Transverse colon (tissue), 4 donors: ENCODE measurements at regions not wholly inside any gene's neighbourhood (a gene's known extent, or its start where the extent isn't known, plus 50 kb on each side); places are given as distances from the start of the nearest gene placed in this dataset.

Experiments used
- DNase-seq: peaks from one replicate; pipeline ENCODE4 v3.0.0-alpha.2; 2019
- H3K27ac ChIP-seq, 4 donors: fragments of 200-600 bp; sonication (generic); 2 replicates each; pipeline ENCODE4 v1.5.1; 2016 to 2018; ENCODE audit warnings: inconsistent platforms in 4 of 4
- H3K27me3 ChIP-seq: fragments of 200-600 bp; sonication (generic); 2 replicates; pipeline ENCODE4 v1.5.1; 2017; ENCODE audit warnings: inconsistent platforms
- H3K36me3 ChIP-seq, 4 donors: fragments of 200-600 bp; sonication (generic); 2 replicates each; pipeline ENCODE4 v1.5.1; 2017 to 2019; ENCODE audit warnings: inconsistent platforms in 4 of 4
- H3K4me1 ChIP-seq, 4 donors: fragments of 200-600 bp; sonication (generic); 2 replicates each; pipeline ENCODE4 v1.5.1; 2017 to 2020; ENCODE audit warnings: inconsistent platforms in 4 of 4
- H3K4me3 ChIP-seq, 4 donors: fragments of 200-600 bp; sonication (generic); 1 replicate in 1 of 4; 2 replicates in 3 of 4; pipeline versions ENCODE4 v1.5.1 to v1.6.1; 2017 to 2019; ENCODE audit warnings: inconsistent platforms in 4 of 4
- H3K9me3 ChIP-seq, 2 donors: fragments of 200-600 bp; sonication (generic); 2 replicates each; pipeline ENCODE4 v1.5.1; 2017 to 2019; ENCODE audit warnings: inconsistent platforms in 2 of 2
- CTCF ChIP-seq, 5 experiments: fragments of 200-600 bp in 3 of 5; fragments of 450-650 bp in 2 of 5; sonication (generic) in 3 of 5; IDR thresholded peaks; 1 replicate in 2 of 5; 2 replicates in 3 of 5; pipeline ENCODE4 v1.5.1; 2016 to 2017; ENCODE audit warnings: antibody characterized with exemption in 5 of 5, inconsistent platforms in 3 of 5, mild to moderate bottlenecking in 2 of 5, moderate library complexity in 1 of 5
- EP300 ChIP-seq: sonication (generic); formaldehyde crosslinking; IDR thresholded peaks from one replicate; pipeline ENCODE4 v1.6.1; 2017; ENCODE audit warnings: antibody characterized with exemption, low read depth
- POLR2A ChIP-seq: fragments of 450-650 bp; IDR thresholded peaks from one replicate; pipeline ENCODE4 v1.6.1; 2016; ENCODE audit warnings: antibody characterized with exemption, mild to moderate bottlenecking, moderate library complexity
- POLR2AphosphoS5 ChIP-seq, 3 donors: sonication (generic); formaldehyde crosslinking; IDR thresholded peaks; one replicate each; pipeline ENCODE4 v1.6.1; 2016; ENCODE audit warnings: antibody characterized with exemption in 3 of 3
- WGBS, 2 donors: methylation state at CpG; one replicate each; pipeline ENCODE4 v1.1.5; 2018; ENCODE audit warnings: low coverage in 1 of 2; 5-methylcytosine and 5-hydroxymethylcytosine counted together
- in situ Hi-C, 4 donors: fragments of 200-750 bp; cut with MboI; loops; one replicate each; pipeline versions ENCODE4 v1.15.0 to v1.15.1; 2017; ENCODE audit warnings: low sequenced_read_pairs in 3 of 4, low pct_ligation_motif_present in 1 of 4, low pct_unique_long_range_greater_than_20kb in 1 of 4
- intact Hi-C: fragments of 100-400 bp; cut with DNase I; formaldehyde crosslinking; loops from one replicate; pipeline ENCODE4 v1.15.1; 2023; ENCODE audit warnings: low total_unique reads
- small RNA-seq, 4 donors: library from RNA; depleted of rRNA; stranded (forward); fragments of <200 nt; gene quantifications; one replicate each; pipeline ENCODE3, GENCODE V24; 2016

GRCh38 chr5:156271569-156271968 lies 55.4 kb upstream of the SGCD start:
- intact Hi-C loops: no loop called here
- H3K27ac ChIP-seq: no peak overlapping the region
- TF ChIP-seq POLR2A (no peak), POLR2AphosphoS5 (IDR thresholded peaks at IDR 0.05) (no peak), CTCF (IDR thresholded peaks at IDR 0.05) (no peak), EP300 (no peak)
- no peaks in the 10 kb centered on the region for H3K9me3 ChIP-seq
- no peaks in the 10 kb centered on the region for H3K4me1 ChIP-seq
- no peaks in the 10 kb centered on the region for H3K36me3 ChIP-seq
- H3K4me3 ChIP-seq: no peak overlapping the region
- in situ Hi-C loops: no loop called here
- DNase-seq: no peak
- H3K27me3 ChIP-seq: no peaks in the 10 kb centered on the region

- 94 to 100% methylated on average over 1 to 3 of the region's 3 CpGs for WGBS, 2 donors
- intact Hi-C loops (no loop called here), in situ Hi-C loops (no loop called here)
- Histone ChIP-seq H3K36me3 (no peaks in the 10 kb centered on the region), H3K27me3 (no peaks in the 10 kb centered on the region), H3K4me1 (no peaks in the 10 kb centered on the region), H3K4me3 (no peak overlapping the region), H3K9me3 (no peaks in the 10 kb centered on the region), H3K27ac (no peak overlapping the region)
- DNase-seq: no peak
- TF ChIP-seq POLR2A (no peak), EP300 (no peak), CTCF (IDR thresholded peaks at IDR 0.05) (no peak), POLR2AphosphoS5 (IDR thresholded peaks at IDR 0.05) (no peak)
These were observed 54.8 kb upstream of the SGCD start for GRCh38 chr5:156272139-156272538.

GRCh38 chr5:156273325-156273724 lies 53.6 kb upstream of the SGCD start:
- intact Hi-C loops (no loop called here), in situ Hi-C loops (no loop called here)
- Histone ChIP-seq H3K9me3 (no peaks in the 10 kb centered on the region), H3K4me1 (no peaks in the 10 kb centered on the region), H3K27ac (no peak overlapping the region), H3K27me3 (no peaks in the 10 kb centered on the region), H3K36me3 (no peaks in the 10 kb centered on the region), H3K4me3 (no peak overlapping the region)
- 54 to 59% methylated on average over 3 of the region's 3 CpGs for WGBS, 2 donors
- TF ChIP-seq POLR2A (no peak), CTCF (IDR thresholded peaks at IDR 0.05) (no peak), POLR2AphosphoS5 (IDR thresholded peaks at IDR 0.05) (no peak), EP300 (no peak)
- no peak for DNase-seq

- no peaks in the 10 kb centered on the region for H3K36me3 ChIP-seq
- in situ Hi-C loops: no loop called here
These were observed 52.5 kb upstream of the SGCD start for GRCh38 chr5:156274453-156274852.

More at GRCh38 chr5:156274453-156274852, 52.5 kb upstream of the SGCD start:
- Histone ChIP-seq H3K27me3 (no peaks in the 10 kb centered on the region), H3K4me1 (no peaks in the 10 kb centered on the region), H3K9me3 (no peaks in the 10 kb centered on the region), H3K4me3 (no peak overlapping the region), H3K27ac (no peak overlapping the region)
- no peak for DNase-seq
- no peak for TF ChIP-seq CTCF (IDR thresholded peaks at IDR 0.05)
- 53% methylated on average over 1 of the region's 1 CpG; no CpG with 5 or more reads in 1 of the 2 donors for WGBS, 2 donors
- intact Hi-C loops: no loop called here

Small RNAs in the stretch of these regions (small RNA-seq; reads per million reads assigned to genes)
- gene RNA5SP199: 0 to 0.28 (median 0) reads per million in 4 donors
